ENCODE measurements at regions not wholly inside any gene's neighbourhood (a gene's known extent, or its start where the extent isn't known, plus 50 kb on each side); places are given as distances from the start of the nearest gene placed in this dataset.

- CTCF ChIA-PET: interaction anchor here (0.6 kb wide), 1 partner anchor 12 kb away, joined by 3 read pairs; no protein-coding TSS in a partner anchor
Observed at GRCh38 chr4:4808086-4808485, 51.4 kb upstream of the MSX1 start.

GRCh38 chr4:4805887-4806286, 53.6 kb upstream of the MSX1 start:
- Histone ChIP-seq H3K9me3 (ENCODE audit: control insufficient read depth, insufficient read depth, low read length) (peaks cover 3% of the 10 kb centered on the region; the same call in 1 of the 2 replicates), H3K27me3 (ENCODE audit: control insufficient read depth, insufficient read depth, low read length) (peaks cover 14% of the 10 kb centered on the region), H3K4me3 (ENCODE audit: low read depth, low read length) (no peak overlapping the region), H3K27ac (ENCODE audit: low read depth, low read length) (no peak overlapping the region)
- no peak for TF ChIP-seq CTCF (IDR thresholded peaks at IDR 0.05; ENCODE audit: low read depth, low read length)
- no peak for DNase-seq (ENCODE audit: low read depth, low spot score)
- ChIA-PET CTCF (no interaction called here), POLR2A (no interaction called here)

More at GRCh38 chr4:4808086-4808485, 51.4 kb upstream of the MSX1 start:
- TF ChIP-seq CTCF (IDR thresholded peaks at IDR 0.05; ENCODE audit: low read depth, low read length): no peak
- Histone ChIP-seq H3K9me3 (ENCODE audit: control insufficient read depth, insufficient read depth, low read length) (peaks cover 3% of the 10 kb centered on the region; the same call in 1 of the 2 replicates), H3K27me3 (ENCODE audit: control insufficient read depth, insufficient read depth, low read length) (peaks cover 19% of the 10 kb centered on the region), H3K4me3 (ENCODE audit: low read depth, low read length) (no peak overlapping the region), H3K27ac (ENCODE audit: low read depth, low read length) (no peak overlapping the region)
- POLR2A ChIA-PET: no interaction called here
- no peak for DNase-seq (ENCODE audit: low read depth, low spot score)

GRCh38 chr4:4803912-4804296, 55.6 kb upstream of the MSX1 start:
- no peak for DNase-seq (ENCODE audit: low read depth, low spot score)
- Histone ChIP-seq H3K4me3 (ENCODE audit: low read depth, low read length) (no peak overlapping the region), H3K27ac (ENCODE audit: low read depth, low read length) (no peak overlapping the region), H3K27me3 (ENCODE audit: control insufficient read depth, insufficient read depth, low read length) (peaks cover 10% of the 10 kb centered on the region), H3K9me3 (ENCODE audit: control insufficient read depth, insufficient read depth, low read length) (peaks cover 3% of the 10 kb centered on the region; the same call in 1 of the 2 replicates)
- no peak for TF ChIP-seq CTCF (IDR thresholded peaks at IDR 0.05; ENCODE audit: low read depth, low read length)
- CTCF ChIA-PET: no interaction called here
- POLR2A ChIA-PET: no interaction called here

- Histone ChIP-seq H3K27ac (ENCODE audit: low read depth, low read length) (no peak overlapping the region), H3K4me3 (ENCODE audit: low read depth, low read length) (no peak overlapping the region), H3K27me3 (ENCODE audit: control insufficient read depth, insufficient read depth, low read length) (peaks cover 8% of the 10 kb centered on the region), H3K9me3 (ENCODE audit: control insufficient read depth, insufficient read depth, low read length) (peaks cover 3% of the 10 kb centered on the region; the same call in 1 of the 2 replicates)
- DNase-seq (ENCODE audit: low read depth, low spot score): no peak
- no peak for TF ChIP-seq CTCF (IDR thresholded peaks at IDR 0.05; ENCODE audit: low read depth, low read length)
- ChIA-PET POLR2A (no interaction called here), CTCF (no interaction called here)
Observed at GRCh38 chr4:4803216-4803911, 56.1 kb upstream of the MSX1 start.

- DNase-seq (ENCODE audit: low read depth, low spot score): no peak
- Histone ChIP-seq H3K27me3 (ENCODE audit: control insufficient read depth, insufficient read depth, low read length) (peaks cover 4% of the 10 kb centered on the region), H3K27ac (ENCODE audit: low read depth, low read length) (no peak overlapping the region), H3K4me3 (ENCODE audit: low read depth, low read length) (no peak overlapping the region), H3K9me3 (ENCODE audit: control insufficient read depth, insufficient read depth, low read length) (peaks cover 3% of the 10 kb centered on the region; the same call in 1 of the 2 replicates)
- TF ChIP-seq CTCF (IDR thresholded peaks at IDR 0.05; ENCODE audit: low read depth, low read length): no peak
- ChIA-PET CTCF (no interaction called here), POLR2A (no interaction called here)
Observed at GRCh38 chr4:4800646-4801408, 58.6 kb upstream of the MSX1 start.

Data from AG04450 (cell line).